Stimulated activated CD8-positive, alpha-beta memory T cell treated with anti-CD3 and anti-CD28 coated beads, Interleukin-15, amount 100 ng/mL, for 1 hour (primary cell): ENCODE measurements at regions not wholly inside any gene's neighbourhood (a gene's known extent, or its start where the extent isn't known, plus 50 kb on each side); places are given as distances from the start of the nearest gene placed in this dataset.

Source experiments
- DNase-seq: peaks from one replicate; pipeline ENCODE4 v3.0.0-alpha.2; 2020; ENCODE audit warnings: low read depth

GRCh38 chr1:56220021-56220420, 359.3 kb downstream of the PLPP3 start:
- DNase-seq: no peak

GRCh38 chr1:56218023-56218422, 361.3 kb downstream of the PLPP3 start:
- DNase-seq: no peak

GRCh38 chr1:56216218-56216617, 363.1 kb downstream of the PLPP3 start:
- DNase-seq: no peak

- DNase-seq: no peak
Measured at GRCh38 chr1:56215771-56216170, 363.6 kb downstream of the PLPP3 start.

GRCh38 chr1:56215086-56215485, 364.3 kb downstream of the PLPP3 start:
- DNase-seq: no peak

- DNase-seq: no peak
Measured at GRCh38 chr1:56213068-56213467, 366.3 kb downstream of the PLPP3 start.

- no peak for DNase-seq
Measured at GRCh38 chr1:56212143-56212542, 367.2 kb downstream of the PLPP3 start.

- no peak for DNase-seq
Measured at GRCh38 chr1:56206391-56206790, 373.0 kb downstream of the PLPP3 start.

GRCh38 chr1:56204206-56204605, 375.2 kb downstream of the PLPP3 start:
- DNase-seq: no peak

- no peak for DNase-seq
Measured at GRCh38 chr1:56202796-56203492, 376.4 kb downstream of the PLPP3 start.

GRCh38 chr1:56202186-56202585, 377.2 kb downstream of the PLPP3 start:
- DNase-seq: no peak

GRCh38 chr1:56200896-56201295, 378.5 kb downstream of the PLPP3 start:
- DNase-seq: no peak

GRCh38 chr1:56200442-56200841, 378.9 kb downstream of the PLPP3 start:
- no peak for DNase-seq

GRCh38 chr1:56199956-56200355, 379.4 kb downstream of the PLPP3 start:
- no peak for DNase-seq

- DNase-seq: no peak
Measured at GRCh38 chr1:56199061-56199460, 380.3 kb downstream of the PLPP3 start.

GRCh38 chr1:56197946-56198345, 381.4 kb downstream of the PLPP3 start:
- no peak for DNase-seq

GRCh38 chr1:56196839-56197238, 382.5 kb downstream of the PLPP3 start:
- DNase-seq: no peak

- DNase-seq: no peak
Measured at GRCh38 chr1:56194701-56195300, 384.6 kb downstream of the PLPP3 start.

GRCh38 chr1:56193656-56194055, 385.7 kb downstream of the PLPP3 start:
- DNase-seq: no peak

- DNase-seq: no peak
Measured at GRCh38 chr1:56191369-56191768, 388.0 kb downstream of the PLPP3 start.

GRCh38 chr1:56190806-56191365, 388.5 kb downstream of the PLPP3 start:
- no peak for DNase-seq

GRCh38 chr1:56189946-56190805, 389.2 kb downstream of the PLPP3 start:
- DNase-seq: no peak

GRCh38 chr1:56189454-56189853, 389.9 kb downstream of the PLPP3 start:
- no peak for DNase-seq
